HG03175 (cell line): ENCODE measurements at regions not wholly inside any gene's neighbourhood (a gene's known extent, or its start where the extent isn't known, plus 50 kb on each side); places are given as distances from the start of the nearest gene placed in this dataset.
"Not testable (repeated sequence)": the region's sequence is repeated elsewhere in the genome, so short reads cannot be mapped to it uniquely, and the experiment has no call there.

Experiments
- ATAC-seq: cut with Tn5 transposase; IDR thresholded peaks from one replicate; pipeline ENCODE4 v1.9.1; 2021; ENCODE audit warnings: mild to moderate bottlenecking, moderate library complexity; ENCODE audit not compliant: unreplicated experiment

DNA sequence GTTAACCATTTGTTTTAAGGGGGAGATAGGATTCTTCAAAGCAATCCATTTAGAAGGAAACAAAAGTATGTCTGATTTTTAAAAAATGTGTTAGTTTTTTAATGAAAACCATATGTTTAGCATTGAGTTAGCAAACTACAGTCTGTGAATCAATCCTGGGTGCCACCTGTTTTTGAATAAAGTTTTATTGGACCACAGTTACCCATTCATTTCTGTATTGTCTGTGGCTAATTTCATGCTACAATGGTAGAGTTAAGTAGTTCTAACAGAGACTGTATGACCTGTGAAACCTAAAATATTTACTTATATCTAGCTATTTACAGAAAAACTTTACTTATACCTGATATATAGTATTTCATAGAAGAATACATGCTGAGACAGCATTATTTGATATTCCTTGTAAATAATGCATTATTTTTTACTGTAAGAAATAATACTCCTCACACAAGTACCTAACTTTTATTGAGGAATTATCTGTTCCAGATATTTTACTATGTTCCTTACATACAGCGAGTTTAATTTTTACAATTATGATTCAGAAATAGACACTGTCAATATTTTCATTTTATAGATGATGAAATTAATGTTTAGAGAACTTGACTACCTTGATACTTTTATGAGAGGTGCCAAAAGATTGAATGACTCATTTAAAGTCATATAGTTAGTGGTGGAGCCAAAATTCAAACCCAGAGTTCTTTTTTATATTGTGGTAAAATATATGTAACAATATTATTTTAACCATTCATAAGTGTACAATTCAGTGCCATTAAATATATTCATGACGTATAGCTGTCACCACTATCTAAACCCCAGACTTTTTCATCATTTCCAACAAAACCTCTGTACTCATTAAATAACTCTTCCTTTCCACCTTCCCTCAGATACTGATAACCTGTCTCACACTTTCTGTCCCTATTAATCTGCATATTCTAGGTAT lies 122.0 kb downstream of the GLUD2 start:
- no peak for ATAC-seq

DNA sequence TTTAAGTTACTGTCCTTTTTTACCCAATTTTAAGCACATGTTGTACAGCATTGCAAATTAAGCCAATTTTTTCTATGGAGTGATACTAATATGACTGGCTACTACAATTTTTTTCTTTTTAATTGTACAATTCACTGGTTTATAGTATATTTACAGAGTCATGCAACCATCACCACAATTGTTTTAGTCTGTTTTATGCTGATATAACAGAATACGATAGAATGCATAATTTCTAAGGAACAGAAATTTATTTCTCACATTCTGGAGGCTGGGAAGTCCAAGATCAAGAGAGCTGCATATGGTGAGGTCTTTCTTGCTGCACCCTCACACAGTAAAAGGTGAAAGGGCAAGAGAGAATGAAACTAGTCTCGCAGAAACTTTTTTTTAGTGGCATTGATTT lies 125.3 kb downstream of the GLUD2 start:
- ATAC-seq = no peak

DNA sequence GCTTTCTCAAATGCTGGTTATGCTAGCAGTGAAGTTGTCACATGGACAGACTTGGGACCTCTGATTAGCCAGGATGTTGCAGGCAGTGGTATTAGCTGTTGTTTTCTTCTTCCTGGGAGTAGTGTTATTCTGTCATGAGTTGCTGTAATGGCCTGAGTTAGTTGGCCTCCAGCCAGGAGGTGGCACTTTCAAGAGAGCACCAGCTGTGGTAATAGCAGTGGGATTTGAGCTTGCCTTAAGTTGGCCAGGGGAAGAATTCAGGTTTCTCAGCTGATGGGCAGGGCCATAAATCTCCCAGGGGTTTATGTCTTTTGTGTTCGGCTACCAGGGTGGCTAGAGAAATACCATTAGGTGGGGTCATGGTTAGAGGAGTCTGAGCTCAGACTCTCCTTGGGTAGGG lies 132.6 kb downstream of the GLUD2 start:
- no peak for ATAC-seq

DNA sequence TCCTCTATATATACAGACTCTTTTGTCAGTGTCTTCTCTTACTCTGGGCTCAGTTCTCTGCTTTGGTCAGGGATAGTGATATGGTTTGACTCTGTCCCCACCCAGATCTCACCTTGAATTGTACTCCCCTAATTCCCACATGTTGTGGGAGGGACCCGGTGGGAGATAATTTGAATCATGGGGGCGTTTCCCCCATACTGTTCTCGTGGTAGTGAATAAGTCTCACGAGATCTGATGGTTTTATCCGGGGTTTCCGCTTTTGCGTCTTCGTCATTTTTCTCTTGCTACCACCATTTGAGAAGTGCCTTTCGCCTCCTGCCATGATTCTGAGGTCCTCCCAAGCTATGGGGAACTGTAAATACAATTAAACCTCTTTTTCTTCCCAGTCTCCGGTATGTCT lies 144.4 kb downstream of the GLUD2 start:
- no peak for ATAC-seq

DNA sequence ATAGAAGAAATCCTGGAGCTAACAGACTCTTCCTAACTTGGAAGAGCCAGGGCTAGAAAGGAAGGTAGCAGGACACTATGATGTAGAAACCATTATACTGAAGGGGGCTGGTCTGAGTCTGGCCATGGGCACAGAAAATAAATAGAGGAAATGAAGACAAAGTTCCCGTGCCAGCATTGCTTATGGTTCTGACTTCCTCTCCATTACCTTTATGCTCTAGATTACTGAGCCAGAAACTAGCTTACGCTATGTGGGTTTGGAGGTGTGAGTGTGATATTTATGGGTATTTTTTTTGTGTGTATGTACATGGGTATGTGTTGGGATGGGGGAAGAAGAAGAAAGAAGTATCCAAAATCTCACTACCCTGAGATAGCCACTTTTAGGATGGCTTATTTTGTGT lies 148.3 kb downstream of the GLUD2 start:
- ATAC-seq = no peak

DNA sequence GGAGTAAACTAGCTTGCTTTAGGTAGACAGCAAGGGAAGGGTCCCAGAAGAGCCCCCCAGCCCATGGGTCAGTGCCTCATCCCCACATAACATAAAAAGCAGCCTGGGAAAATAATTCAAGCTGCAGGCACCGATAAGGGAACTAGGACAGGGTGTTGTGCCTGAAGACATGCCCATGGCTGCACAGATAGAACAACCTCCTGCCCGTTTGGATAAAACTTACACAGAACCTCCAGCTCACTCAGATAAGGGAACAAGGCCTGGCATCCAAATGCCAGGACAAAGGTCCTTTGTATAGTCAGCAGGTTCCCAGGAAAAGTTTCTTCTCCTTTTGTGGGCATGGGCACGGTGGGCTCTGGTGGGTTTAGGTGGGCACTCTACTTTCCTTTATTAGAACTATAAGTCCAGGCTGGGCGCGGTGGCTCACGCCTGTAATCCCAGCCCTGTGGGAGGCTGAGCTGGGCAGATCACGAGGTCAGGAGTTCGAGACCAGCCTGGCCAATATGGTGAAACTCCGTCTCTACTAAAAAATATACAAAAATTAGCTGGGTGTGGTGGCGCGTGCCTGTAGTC lies 149.5 kb downstream of the GLUD2 start:
- ATAC-seq = not testable (repeated sequence)

DNA sequence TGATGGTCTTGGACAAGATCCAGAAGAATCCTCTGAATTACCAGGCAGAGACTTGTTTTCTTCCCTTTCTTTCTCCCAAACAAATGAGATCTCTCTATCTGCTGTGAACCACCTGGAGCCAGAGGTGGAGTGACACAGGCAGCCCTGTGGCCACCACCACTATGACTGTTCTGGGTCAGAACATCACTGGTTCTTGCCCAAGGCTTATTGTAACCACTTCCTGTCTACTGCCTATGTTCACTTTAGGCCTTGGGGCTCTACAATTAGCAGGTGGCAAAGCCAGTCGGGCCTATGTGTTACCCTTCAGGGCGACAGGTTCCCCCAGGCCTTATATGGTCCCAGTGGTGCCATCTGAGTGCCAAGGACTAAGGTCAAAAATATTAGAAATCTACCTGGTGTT lies 161.2 kb downstream of the GLUD2 start:
- no peak for ATAC-seq

DNA sequence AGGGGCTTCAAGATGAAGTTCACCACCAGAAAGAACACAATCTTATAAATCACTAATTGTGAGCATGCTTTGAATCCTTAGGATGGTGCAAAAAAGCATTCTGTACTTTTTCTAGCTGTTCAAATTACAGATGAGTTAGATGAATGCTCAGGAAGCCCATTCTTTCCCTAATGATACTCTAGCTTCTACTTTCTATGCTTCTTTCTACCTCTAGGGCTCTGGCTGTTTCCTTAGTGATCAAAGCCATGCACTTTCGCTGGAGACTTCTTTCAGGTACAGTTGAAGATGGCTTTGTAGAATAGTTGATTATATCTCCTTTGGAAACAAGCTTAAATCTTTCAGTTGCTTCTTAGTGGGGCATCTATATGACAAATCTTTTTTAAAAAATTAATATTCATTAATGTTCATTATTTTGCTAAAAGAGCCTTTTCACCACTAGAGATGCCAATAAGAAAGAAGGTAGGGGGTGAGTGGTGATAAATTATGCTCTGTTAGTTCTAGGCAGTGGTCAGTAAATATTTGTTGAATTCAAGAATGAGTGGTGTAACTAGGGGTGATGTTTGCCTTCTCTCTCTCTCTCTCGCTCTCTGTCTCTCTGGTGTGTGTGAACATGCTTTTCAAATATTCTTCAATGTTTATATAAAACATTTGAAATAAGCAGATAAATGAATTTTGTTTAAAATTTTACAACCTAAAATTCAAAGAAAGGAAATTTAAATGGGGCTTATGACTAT lies 169.4 kb downstream of the GLUD2 start:
- ATAC-seq = no peak

DNA sequence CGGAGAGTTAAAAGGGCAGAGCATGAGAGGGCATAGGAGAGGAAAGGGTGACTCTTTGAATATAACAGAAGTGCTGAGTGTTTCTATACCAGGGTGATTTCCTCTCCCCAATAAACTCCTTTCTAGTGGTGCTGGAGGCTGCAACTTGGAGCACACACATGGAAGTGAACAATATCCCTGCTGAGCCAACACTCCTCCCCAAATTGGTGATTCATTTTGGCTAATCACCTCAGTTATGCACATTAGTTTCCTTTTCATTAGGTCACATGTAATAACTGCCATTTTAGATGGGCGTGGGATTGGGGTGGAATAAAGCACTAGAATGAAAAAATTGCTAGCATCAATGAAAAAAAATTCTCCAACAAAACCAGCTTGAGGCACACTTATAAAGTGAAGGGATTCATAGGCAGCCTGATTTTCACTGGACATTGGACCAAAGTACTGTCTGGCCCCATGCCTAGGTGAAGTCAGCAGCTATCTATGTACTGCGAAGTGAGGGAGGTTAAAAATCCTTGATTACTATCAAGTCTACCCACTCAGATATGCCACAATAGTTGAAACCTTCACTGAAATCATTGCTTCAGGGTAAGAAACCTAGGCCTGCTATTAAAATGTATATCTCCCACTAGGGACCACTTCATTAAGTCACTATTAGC lies 174.0 kb downstream of the GLUD2 start:
- no peak for ATAC-seq

DNA sequence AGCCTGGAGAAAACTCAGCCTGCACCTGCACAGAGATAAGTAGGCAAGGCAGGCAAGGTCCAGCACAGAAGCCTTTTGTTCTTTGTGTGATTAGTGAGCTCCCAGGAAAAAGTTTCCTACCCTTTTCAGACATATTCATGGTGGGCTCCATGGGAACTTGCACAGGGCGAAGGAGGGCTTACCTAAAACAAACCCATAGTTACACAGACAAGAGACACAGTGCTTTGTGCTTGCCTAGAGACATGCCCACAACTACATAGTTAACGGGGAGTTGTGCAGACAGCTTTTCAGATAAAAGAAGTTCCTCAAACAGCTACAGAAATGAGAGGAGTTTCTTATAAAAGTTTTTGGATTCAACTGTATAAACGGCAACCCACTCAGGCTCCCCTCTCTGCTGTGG lies 180.5 kb downstream of the GLUD2 start:
- no peak for ATAC-seq

DNA sequence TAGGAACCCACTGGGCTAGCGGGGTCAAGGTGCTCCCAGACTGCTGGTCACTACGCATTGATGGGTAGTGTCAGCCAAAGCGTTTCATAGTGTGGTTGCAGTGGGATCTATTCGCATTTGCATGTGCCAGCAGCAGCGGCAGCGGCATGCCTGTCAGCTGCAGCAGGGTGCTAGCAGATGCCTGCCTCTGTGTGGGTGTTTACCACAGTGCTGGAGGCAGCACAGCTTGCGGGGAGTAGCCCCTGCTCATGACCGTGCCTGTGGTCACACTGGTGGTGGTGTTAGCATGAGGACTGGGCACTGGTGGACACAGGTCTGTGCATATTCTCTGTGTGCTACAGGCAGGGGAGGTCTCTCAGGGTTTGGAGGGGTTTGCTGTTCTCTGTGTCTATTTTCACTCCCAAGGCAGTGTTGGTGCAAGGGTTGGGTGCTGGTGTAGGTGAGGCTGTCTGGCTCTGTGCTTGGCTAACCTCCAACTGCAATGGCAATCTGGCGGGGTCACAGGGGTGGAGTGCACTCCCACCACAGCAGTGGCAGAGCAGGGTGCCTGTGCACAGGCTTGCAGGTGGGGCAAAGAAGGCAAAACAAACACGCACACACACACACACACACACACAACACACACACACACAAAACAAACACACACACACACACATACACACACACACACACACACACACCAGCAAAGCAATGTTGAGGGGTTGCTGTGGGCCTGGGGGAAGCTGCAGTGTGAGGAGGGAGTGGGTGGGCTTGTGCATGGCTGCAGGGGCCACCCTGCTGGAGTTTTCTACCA lies 184.4 kb downstream of the GLUD2 start:
- ATAC-seq = no peak

DNA sequence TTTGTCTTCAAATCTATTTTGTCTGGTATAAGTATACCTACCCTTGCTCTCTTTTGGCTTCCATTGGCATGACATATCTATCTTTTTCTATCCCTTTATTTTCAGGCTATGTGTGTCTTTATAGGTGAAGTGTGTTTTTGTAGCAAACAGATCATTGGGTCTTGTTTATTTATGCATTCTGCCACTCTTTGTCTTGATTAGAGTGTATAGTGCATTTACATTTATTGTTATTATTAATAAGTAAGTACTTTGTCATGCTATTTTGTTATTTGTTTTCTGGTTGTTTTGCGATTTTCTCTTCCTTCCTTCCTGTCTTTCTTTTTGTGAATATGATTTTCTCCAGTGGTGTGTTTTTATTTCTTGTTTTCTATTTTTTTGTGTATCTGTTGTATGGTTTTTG lies 188.6 kb downstream of the GLUD2 start:
- no peak for ATAC-seq

DNA sequence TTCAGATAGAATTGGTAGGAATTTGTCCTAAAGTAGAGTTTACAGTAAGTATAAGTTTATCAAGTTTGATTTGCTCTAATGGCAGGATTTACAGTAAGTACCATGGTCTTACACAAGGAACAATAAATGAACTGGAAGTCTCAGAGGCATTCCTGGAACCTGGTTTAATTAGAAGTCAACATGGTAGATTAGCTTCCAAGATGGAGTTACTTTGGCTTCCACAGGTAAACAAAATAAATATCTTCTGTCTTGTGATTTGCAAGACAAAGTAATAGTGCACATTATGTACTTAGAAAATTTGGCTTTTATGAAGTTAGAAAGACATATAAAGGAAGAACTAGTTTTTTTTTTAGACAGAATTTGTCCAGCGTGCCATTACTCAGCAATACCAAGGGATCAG lies 190.7 kb downstream of the GLUD2 start:
- no peak for ATAC-seq

DNA sequence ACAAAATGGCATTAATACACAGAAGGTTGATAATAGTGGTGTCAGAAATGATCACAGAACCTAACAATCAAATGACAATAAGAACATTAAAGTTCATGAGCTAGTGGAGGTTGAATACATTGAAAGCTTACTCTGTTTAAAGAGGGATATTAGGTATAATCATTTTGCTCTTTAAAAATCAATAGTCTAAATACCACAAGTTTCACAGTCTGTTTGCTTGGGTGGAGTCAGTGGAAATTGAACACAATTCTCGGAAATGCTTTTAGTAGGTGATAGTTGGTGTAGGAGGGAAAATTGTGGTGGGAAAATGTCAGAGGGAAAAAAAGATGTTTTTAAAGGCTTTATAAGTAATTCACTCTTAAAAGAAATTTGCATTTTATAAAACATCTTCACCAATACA lies 197.1 kb downstream of the GLUD2 start:
- no peak for ATAC-seq

DNA sequence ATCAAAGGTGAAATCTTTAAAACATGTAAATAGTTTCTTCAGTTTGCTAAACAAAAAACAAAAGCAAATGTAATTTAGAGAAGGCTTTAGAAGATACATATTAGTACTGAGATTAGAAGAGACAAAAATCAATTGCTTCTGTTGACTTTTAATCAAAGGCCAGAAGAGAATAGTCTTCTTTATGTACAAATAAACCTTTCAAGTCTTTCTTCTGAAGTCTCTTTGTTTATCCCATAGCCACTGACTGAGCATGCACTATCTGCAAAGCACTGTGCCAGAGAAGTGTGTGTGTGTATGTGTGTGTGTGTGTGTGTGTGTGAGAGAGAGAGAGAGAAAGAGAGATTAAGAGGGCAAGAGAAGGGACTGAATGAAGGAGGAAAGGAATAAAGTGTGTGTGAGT lies 198.4 kb downstream of the GLUD2 start:
- ATAC-seq = no peak

DNA sequence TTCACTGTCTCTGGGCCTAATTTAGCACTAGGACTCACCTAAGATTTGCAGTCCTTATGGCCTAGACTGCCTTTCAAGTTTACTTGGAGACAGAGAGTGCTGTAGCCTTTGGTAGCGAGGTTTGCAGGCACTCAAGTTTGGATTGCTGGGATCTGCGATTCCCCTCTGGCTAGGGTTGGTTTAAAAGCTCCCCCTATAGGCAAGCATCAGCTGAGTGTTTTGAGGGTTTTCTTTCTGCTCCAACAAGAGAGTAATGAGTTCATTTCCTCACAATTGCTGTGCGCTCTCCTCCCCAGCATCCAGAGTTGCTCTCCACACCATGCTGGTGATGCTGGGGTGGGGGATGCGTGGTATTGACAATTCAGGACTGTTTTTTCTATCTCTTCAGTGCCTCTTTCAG lies 206.9 kb downstream of the GLUD2 start:
- ATAC-seq = no peak

DNA sequence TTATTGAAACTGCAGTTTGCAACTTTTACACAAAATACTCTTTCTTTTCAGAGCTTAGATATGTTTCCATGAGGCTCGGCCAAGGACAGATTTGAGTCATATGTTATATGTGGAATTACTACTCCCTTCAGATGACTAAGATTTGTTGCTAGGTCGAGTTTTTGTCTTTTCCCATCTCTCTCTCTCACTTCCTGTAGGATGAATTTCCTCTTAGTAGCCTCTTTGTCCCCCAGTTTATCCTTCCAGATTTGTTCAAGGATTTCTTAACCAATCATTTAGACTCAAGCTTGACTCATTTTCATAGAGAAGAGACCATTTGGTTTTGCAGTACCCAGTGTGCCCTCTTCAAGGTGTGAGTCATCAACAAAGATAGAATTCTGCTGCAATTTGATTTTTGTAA lies 209.2 kb downstream of the GLUD2 start:
- ATAC-seq = no peak

DNA sequence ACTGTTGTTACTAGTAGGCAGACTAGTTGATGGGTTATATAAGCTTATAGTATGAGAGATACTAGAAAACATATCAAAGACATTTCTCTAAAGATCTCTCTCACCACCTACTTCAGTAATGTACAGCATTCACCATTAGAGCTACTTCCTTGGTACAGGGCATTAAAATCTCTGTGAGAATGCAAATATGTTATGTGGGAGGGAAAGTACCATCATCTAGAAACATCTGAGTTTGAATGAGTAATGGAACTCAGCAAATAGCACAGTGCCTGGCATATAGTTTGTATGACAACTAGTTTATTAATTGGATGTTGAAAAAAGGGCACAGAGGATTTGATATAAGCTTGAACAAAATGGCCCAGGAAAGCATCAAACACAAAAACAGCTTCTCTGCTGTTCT lies 211.1 kb downstream of the GLUD2 start:
- ATAC-seq = no peak

DNA sequence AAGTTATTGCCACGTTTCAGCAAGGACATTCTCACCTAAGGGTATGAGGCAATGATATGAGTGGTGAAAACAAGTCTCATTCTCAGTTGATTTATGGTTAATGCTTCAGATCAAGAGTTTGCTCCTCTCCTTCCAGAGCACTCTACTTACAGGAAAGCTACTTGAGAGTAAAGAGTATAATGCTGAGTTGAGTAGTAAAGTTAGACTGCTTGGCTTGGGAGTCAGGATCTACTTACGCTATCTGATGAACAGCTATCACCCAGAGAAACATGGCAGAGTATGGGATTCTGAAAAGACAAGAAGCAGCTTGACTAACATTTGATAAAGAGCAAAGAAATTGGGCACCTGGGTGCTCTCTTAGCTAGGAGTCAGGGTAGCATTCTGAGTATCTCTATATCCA lies 211.8 kb downstream of the GLUD2 start:
- no peak for ATAC-seq

DNA sequence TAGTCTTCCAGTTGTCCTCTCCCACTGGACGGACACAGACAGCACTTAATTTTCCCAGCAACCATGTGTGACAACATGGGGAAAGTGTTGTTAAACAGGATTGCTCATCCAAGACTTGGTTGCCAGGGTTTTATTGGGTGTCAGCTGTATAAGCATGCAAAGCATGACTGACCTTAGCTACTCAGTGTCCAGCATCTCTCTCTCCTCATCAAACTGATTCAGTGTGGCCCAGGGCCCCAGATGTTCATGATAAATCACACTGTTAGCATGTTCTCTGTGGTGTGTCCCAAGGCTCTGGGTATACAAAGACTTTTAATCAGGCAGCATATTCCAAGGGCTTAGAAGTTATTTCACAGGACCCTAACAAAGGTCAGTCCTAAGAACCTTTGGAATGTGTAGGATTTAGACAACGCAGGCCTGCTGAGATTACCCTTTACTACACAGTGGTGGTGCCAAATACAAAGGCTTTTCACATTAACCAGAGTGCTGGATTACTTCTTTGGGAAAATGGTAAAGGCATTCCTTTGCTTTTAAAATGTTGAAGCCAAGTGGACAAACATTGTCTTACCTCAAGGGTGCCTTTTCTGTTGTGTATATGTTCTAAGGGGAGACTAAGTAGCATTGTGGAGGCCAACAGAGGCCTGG lies 213.3 kb downstream of the GLUD2 start:
- ATAC-seq = no peak
